ENCODE measurements at regions not wholly inside any gene's neighbourhood (a gene's known extent, or its start where the extent isn't known, plus 50 kb on each side); places are given as distances from the start of the nearest gene placed in this dataset.

- DNase-seq (ENCODE audit: low read depth): no peak
These were observed 321.1 kb downstream of the RBM26 start for GRCh38 chr13:79084802-79085424.

GRCh38 chr13:79081942-79082341 lies 324.1 kb downstream of the RBM26 start:
- DNase-seq (ENCODE audit: low read depth): no peak

- DNase-seq (ENCODE audit: low read depth): no peak
These were observed 326.7 kb downstream of the RBM26 start for GRCh38 chr13:79079351-79079839.

GRCh38 chr13:79075703-79076102 lies 330.4 kb downstream of the RBM26 start:
- no peak for DNase-seq (ENCODE audit: low read depth)

- DNase-seq (ENCODE audit: low read depth): no peak
These were observed 335.6 kb downstream of the RBM26 start for GRCh38 chr13:79070343-79070974.

GRCh38 chr13:79062291-79062690 lies 343.8 kb downstream of the RBM26 start:
- no peak for DNase-seq (ENCODE audit: low read depth)

GRCh38 chr13:79060216-79060615 lies 345.8 kb downstream of the RBM26 start:
- DNase-seq (ENCODE audit: low read depth): no peak

- DNase-seq (ENCODE audit: low read depth): no peak
These were observed 349.3 kb downstream of the RBM26 start for GRCh38 chr13:79056706-79057105.

- DNase-seq (ENCODE audit: low read depth): no peak
These were observed 354.6 kb downstream of the RBM26 start for GRCh38 chr13:79051472-79051871.

GRCh38 chr13:79044415-79044814 lies 361.6 kb downstream of the RBM26 start:
- DNase-seq (ENCODE audit: low read depth): no peak

GRCh38 chr13:79043208-79043607 lies 362.8 kb downstream of the RBM26 start:
- DNase-seq (ENCODE audit: low read depth): no peak

GRCh38 chr13:79037197-79037596 lies 368.9 kb downstream of the RBM26 start:
- no peak for DNase-seq (ENCODE audit: low read depth)

GRCh38 chr13:79034341-79034740 lies 371.7 kb downstream of the RBM26 start:
- DNase-seq (ENCODE audit: low read depth): no peak

GRCh38 chr13:79030513-79030912 lies 371.6 kb upstream of the OBI1 start:
- DNase-seq (ENCODE audit: low read depth): no peak

- no peak for DNase-seq (ENCODE audit: low read depth)
These were observed 359.2 kb upstream of the OBI1 start for GRCh38 chr13:79018166-79018565.

- no peak for DNase-seq (ENCODE audit: low read depth)
These were observed 352.2 kb upstream of the OBI1 start for GRCh38 chr13:79011179-79011578.

GRCh38 chr13:79003989-79004898 lies 345.3 kb upstream of the OBI1 start:
- DNase-seq (ENCODE audit: low read depth): no peak

- no peak for DNase-seq (ENCODE audit: low read depth)
These were observed 340.5 kb upstream of the OBI1 start for GRCh38 chr13:78999494-78999893.

- no peak for DNase-seq (ENCODE audit: low read depth)
These were observed 339.8 kb upstream of the OBI1 start for GRCh38 chr13:78998630-78999315.

- no peak for DNase-seq (ENCODE audit: low read depth)
These were observed 339.1 kb upstream of the OBI1 start for GRCh38 chr13:78997902-78998629.

- no peak for DNase-seq (ENCODE audit: low read depth)
These were observed 334.8 kb upstream of the OBI1 start for GRCh38 chr13:78993792-78994191.

- no peak for DNase-seq (ENCODE audit: low read depth)
These were observed 323.0 kb upstream of the OBI1 start for GRCh38 chr13:78981913-78982312.

Measured in stimulated activated CD8-positive, alpha-beta memory T cell treated with anti-CD3 and anti-CD28 coated beads, Interleukin-15, amount 100 ng/mL, for 1 hour (primary cell).